ENCODE measurements at regions not wholly inside any gene's neighbourhood (a gene's known extent, or its start where the extent isn't known, plus 50 kb on each side); places are given as distances from the start of the nearest gene placed in this dataset.
"Not testable (repeated sequence)": the region's sequence is repeated elsewhere in the genome, so short reads cannot be mapped to it uniquely, and the experiment has no call there.

DNA sequence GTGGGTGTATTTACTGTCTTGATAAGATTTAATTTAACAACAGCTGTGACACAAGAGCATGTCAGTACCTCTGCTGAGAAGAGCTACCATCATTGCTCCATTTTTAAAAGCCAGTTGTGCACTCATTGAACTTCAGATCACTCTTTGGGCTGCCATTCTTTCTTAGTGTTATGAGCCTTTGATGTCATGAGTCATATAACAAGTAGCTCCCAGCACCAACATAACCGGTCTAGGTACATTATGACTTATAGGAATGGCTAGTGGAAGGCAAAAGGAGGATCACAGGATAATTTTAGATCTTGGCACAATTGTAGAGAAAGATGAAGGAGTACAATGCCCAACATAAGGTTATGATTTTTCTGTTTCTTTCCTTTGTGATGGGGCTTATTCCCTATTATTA is 170.8 kb upstream of the FBN2 start:
- Histone ChIP-seq H3K4me3 (no peak overlapping the region), H3K36me3 (no peaks in the 10 kb centered on the region), H3K4me1 (ENCODE audit: low read depth) (no peaks in the 10 kb centered on the region), H3K9me3 (ENCODE audit: low read depth) (no peaks in the 10 kb centered on the region), H3K27ac (no peak overlapping the region), H3K27me3 (no peaks in the 10 kb centered on the region)
- no peak for DNase-seq (ENCODE audit: low read depth in 1 of 2, low spot score in 1 of 2)
- TF ChIP-seq, protein P1, sequence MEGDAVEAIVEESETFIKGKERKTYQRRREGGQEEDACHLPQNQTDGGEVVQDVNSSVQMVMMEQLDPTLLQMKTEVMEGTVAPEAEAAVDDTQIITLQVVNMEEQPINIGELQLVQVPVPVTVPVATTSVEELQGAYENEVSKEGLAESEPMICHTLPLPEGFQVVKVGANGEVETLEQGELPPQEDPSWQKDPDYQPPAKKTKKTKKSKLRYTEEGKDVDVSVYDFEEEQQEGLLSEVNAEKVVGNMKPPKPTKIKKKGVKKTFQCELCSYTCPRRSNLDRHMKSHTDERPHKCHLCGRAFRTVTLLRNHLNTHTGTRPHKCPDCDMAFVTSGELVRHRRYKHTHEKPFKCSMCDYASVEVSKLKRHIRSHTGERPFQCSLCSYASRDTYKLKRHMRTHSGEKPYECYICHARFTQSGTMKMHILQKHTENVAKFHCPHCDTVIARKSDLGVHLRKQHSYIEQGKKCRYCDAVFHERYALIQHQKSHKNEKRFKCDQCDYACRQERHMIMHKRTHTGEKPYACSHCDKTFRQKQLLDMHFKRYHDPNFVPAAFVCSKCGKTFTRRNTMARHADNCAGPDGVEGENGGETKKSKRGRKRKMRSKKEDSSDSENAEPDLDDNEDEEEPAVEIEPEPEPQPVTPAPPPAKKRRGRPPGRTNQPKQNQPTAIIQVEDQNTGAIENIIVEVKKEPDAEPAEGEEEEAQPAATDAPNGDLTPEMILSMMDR (IDR thresholded peaks at IDR 0.05; ENCODE audit: low read depth, low read length) = no peak

GRCh38 chr5:128711216-128711615 is 173.2 kb upstream of the FBN2 start:
- TF ChIP-seq, protein P1 (IDR thresholded peaks at IDR 0.05; ENCODE audit: low read depth, low read length) = no peak
- Histone ChIP-seq H3K36me3 (no peaks in the 10 kb centered on the region), H3K27me3 (no peaks in the 10 kb centered on the region), H3K9me3 (ENCODE audit: low read depth) (no peaks in the 10 kb centered on the region), H3K4me1 (ENCODE audit: low read depth) (no peaks in the 10 kb centered on the region), H3K27ac (no peak overlapping the region), H3K4me3 (no peak overlapping the region)
- DNase-seq (ENCODE audit: low read depth in 1 of 2, low spot score in 1 of 2) = no peak

- H3K36me3 ChIP-seq = no peaks in the 10 kb centered on the region
- H3K27ac ChIP-seq = no peak overlapping the region
- TF ChIP-seq, protein P1 (IDR thresholded peaks at IDR 0.05; ENCODE audit: low read depth, low read length) = no peak
- no peaks in the 10 kb centered on the region for H3K27me3 ChIP-seq
- H3K4me3 ChIP-seq = no peak overlapping the region
- no peak for DNase-seq (ENCODE audit: low read depth in 1 of 2, low spot score in 1 of 2)
- no peaks in the 10 kb centered on the region for H3K9me3 ChIP-seq (ENCODE audit: low read depth)
- no peaks in the 10 kb centered on the region for H3K4me1 ChIP-seq (ENCODE audit: low read depth)
These were observed 176.5 kb upstream of the FBN2 start for GRCh38 chr5:128714551-128714950.

DNA sequence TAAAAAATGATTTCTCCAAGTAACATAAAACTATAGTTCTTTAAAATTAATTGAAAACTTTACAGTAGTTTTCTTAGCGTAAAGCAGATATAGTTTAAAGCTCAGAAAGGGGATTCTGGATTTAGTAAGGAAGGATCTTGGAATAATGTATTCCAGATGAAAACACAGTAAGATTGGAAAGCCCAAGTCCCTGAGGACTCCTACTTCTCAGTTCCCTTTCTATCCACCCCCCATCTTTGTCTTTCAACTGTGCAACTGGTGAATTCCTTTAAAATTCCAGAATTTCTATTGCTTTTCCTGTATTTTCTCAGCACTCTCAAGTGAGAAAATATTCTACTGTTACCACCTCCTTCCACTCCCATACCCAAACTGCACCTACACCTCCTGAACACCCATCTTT is 184.5 kb upstream of the FBN2 start:
- H3K9me3 ChIP-seq (ENCODE audit: low read depth) = no peaks in the 10 kb centered on the region
- TF ChIP-seq, protein P1 (IDR thresholded peaks at IDR 0.05; ENCODE audit: low read depth, low read length) = no peak
- no peak for DNase-seq (ENCODE audit: low read depth in 1 of 2, low spot score in 1 of 2)
- H3K36me3 ChIP-seq = no peaks in the 10 kb centered on the region
- H3K27me3 ChIP-seq = no peaks in the 10 kb centered on the region
- H3K4me1 ChIP-seq (ENCODE audit: low read depth) = no peaks in the 10 kb centered on the region
- H3K4me3 ChIP-seq = no peak overlapping the region
- no peak overlapping the region for H3K27ac ChIP-seq

DNA sequence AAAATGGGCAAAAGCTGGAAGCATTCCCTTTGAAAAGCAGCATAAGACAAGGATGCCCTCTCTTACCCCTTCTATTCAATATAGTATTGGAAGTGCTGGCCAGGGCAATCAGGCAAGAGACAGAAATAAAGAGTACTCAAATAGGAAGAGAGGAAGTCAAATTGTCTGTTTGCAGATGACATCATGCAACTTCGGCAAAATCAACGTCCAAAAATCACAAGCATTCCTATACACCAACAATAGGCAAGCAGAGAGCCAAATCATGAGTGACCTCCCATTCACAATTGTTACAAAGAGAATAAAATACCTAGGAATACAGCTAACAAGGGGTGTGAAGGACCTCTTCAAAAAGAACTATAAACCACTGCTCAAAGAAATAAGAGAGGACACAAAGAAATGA is 192.0 kb upstream of the FBN2 start:
- not testable (repeated sequence) for H3K27ac ChIP-seq; H3K9me3 ChIP-seq (ENCODE audit: low read depth); H3K4me1 ChIP-seq (ENCODE audit: low read depth); DNase-seq (ENCODE audit: low read depth in 1 of 2, low spot score in 1 of 2); H3K36me3 ChIP-seq; H3K27me3 ChIP-seq; H3K4me3 ChIP-seq

GRCh38 chr5:128735656-128736055 is 197.6 kb upstream of the FBN2 start:
- H3K36me3 ChIP-seq; H3K9me3 ChIP-seq (ENCODE audit: low read depth); H3K4me1 ChIP-seq (ENCODE audit: low read depth); H3K27ac ChIP-seq; H3K4me3 ChIP-seq; DNase-seq (ENCODE audit: low read depth in 1 of 2, low spot score in 1 of 2); H3K27me3 ChIP-seq: not testable (repeated sequence)

DNA sequence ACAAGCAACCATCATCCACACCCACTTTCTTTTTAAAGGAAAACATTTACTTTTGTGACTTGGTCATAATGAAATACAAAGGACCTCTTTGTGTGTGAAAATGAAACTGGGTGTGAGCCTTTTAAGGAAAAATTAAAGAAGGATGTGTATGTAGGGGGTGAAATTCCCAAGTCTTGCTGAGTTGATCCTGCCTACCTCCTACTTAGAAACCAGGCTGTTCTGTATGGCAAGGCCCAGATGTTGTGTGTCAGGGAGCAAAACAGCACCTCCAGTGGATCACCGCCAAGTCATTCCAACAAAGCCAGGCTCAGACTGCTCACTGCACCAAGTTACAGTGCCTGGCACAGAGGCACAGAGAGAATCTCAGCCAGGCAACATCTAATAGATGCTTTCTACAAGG is 198.5 kb upstream of the FBN2 start:
- Histone ChIP-seq H3K4me1 (ENCODE audit: low read depth) (no peaks in the 10 kb centered on the region), H3K27ac (no peak overlapping the region), H3K36me3 (no peaks in the 10 kb centered on the region), H3K27me3 (no peaks in the 10 kb centered on the region), H3K4me3 (no peak overlapping the region), H3K9me3 (ENCODE audit: low read depth) (no peaks in the 10 kb centered on the region)
- peak in 1 of 2 donors; percentile 83 for DNase-seq (ENCODE audit: low read depth in 1 of 2, low spot score in 1 of 2)
- TF ChIP-seq, protein P1 (IDR thresholded peaks at IDR 0.05; ENCODE audit: low read depth, low read length) = no peak

Measured in cardiac muscle cell (in vitro differentiated cells and primary cell).